22Rv1 (cell line): ENCODE measurements at regions not wholly inside any gene's neighbourhood (a gene's known extent, or its start where the extent isn't known, plus 50 kb on each side); places are given as distances from the start of the nearest gene placed in this dataset.

Experiments used
- H3K27ac ChIP-seq: fragments of 450-650 bp; 2 replicates; pipeline ENCODE4 v1.5.1; 2017
- CTCF ChIP-seq: fragments of 450-650 bp; IDR thresholded peaks from 2 replicates; pipeline ENCODE4 v1.5.1; 2017; ENCODE audit warnings: mild to moderate bottlenecking
- ZFX ChIP-seq: fragments of 450-650 bp; IDR thresholded peaks from 2 replicates; pipeline ENCODE4 v1.6.1; 2017; ENCODE audit warnings: antibody characterized with exemption, borderline replicate concordance

- H3K27ac ChIP-seq = no peak overlapping the region; the same call in 1 of the 2 replicates
- TF ChIP-seq CTCF = no peak
- no peak for TF ChIP-seq ZFX
Observed at GRCh38 chr7:149622444-149623210, 125.0 kb upstream of the ZNF746 start.

GRCh38 chr7:149621776-149622175, 124.2 kb upstream of the ZNF746 start:
- H3K27ac ChIP-seq = no peak overlapping the region
- TF ChIP-seq ZFX (no peak), CTCF (no peak)

- H3K27ac ChIP-seq = no peak overlapping the region
- TF ChIP-seq CTCF = no peak
- TF ChIP-seq ZFX = no peak
Observed at GRCh38 chr7:149620961-149621360, 123.4 kb upstream of the ZNF746 start.

GRCh38 chr7:149616898-149617297, 119.3 kb upstream of the ZNF746 start:
- peak overlapping the region; percentile 29; the same call in 1 of the 2 replicates for H3K27ac ChIP-seq
- TF ChIP-seq ZFX (no peak), CTCF (no peak)

GRCh38 chr7:149615690-149616270, 118.2 kb upstream of the ZNF746 start:
- TF ChIP-seq ZFX (no peak), CTCF (peak; percentile 26; the same call in 1 of the 2 replicates)
- no peak overlapping the region for H3K27ac ChIP-seq

GRCh38 chr7:149610441-149611011, 112.9 kb upstream of the ZNF746 start:
- TF ChIP-seq ZFX (no peak), CTCF (no peak)
- peak overlapping the region; percentile 50 for H3K27ac ChIP-seq

GRCh38 chr7:149608168-149608567, 110.6 kb upstream of the ZNF746 start:
- TF ChIP-seq CTCF = no peak
- no peak for TF ChIP-seq ZFX

More at GRCh38 chr7:149608168-149608567, 110.6 kb upstream of the ZNF746 start:
- H3K27ac ChIP-seq = no peak overlapping the region
